ENCODE measurements at regions not wholly inside any gene's neighbourhood (a gene's known extent, or its start where the extent isn't known, plus 50 kb on each side); places are given as distances from the start of the nearest gene placed in this dataset.

DNA sequence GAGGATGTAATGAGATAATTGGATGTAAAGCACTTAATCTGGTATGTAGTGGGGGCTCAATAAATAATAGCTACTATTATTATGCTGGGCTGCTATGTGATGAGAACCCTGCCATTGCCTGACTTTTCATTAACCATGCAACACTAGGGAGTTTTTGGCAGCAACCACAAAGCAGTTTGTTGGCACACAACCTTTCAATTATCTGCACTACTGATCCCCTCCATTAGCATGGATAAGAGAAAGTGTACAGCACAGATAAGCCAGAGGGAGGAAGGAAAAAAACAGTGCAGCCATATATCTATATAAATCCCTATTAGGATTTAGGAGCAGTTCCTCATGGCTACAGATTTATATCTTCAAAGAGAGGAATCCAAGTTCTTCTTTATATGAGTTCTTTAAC is 498.5 kb downstream of the NUF2 start:
- no peak overlapping the region for H3T11ph ChIP-seq (ENCODE audit: low read length)
- no peaks in the 10 kb centered on the region for H3K9me3 ChIP-seq (ENCODE audit: control insufficient read depth, low read depth, low read length)
- H3K23me2 ChIP-seq (ENCODE audit: insufficient read length, low read depth, low read length, poor library complexity, severe bottlenecking): no peaks in the 10 kb centered on the region
- H2AFZ ChIP-seq (ENCODE audit: low read length): no peak overlapping the region
- H3K79me1 ChIP-seq (ENCODE audit: insufficient read depth, low read depth, low read length, poor library complexity, severe bottlenecking): no peaks in the 10 kb centered on the region
- no peak overlapping the region for H2BK12ac ChIP-seq (ENCODE audit: insufficient read length, low read depth, low read length)
- H3K79me2 ChIP-seq (ENCODE audit: insufficient read depth, low read length): no peaks in the 10 kb centered on the region; the same call in 1 of the 2 replicates
- H3K23ac ChIP-seq (ENCODE audit: insufficient read length, low read depth, low read length): no peak overlapping the region
- H3K4me2 ChIP-seq (ENCODE audit: insufficient read depth, insufficient read length, low read length): no peak overlapping the region
- no peaks in the 10 kb centered on the region for H3K27me3 Mint-ChIP-seq (ENCODE audit: low read depth)
- H3K14ac ChIP-seq (ENCODE audit: insufficient read depth, low read length): no peak overlapping the region
- no peak overlapping the region for H3K56ac ChIP-seq (ENCODE audit: insufficient read length, low read depth, low read length)
- no peak overlapping the region for H3K4ac ChIP-seq (ENCODE audit: low read depth, low read length)
- no peak overlapping the region for H4K91ac ChIP-seq (ENCODE audit: insufficient read length, low read depth, low read length)
- DNase-seq: no peak
- no peak overlapping the region for H3K27ac ChIP-seq (ENCODE audit: insufficient read length, low read depth, low read length)
- no peak overlapping the region for H3K4me3 Mint-ChIP-seq
- H3K9me3 Mint-ChIP-seq: peaks cover 0 to 3% of the 10 kb centered on the region in 2 experiments; a peak in 2 of 5 replicates
- no peaks in the 10 kb centered on the region for H3K4me1 Mint-ChIP-seq
- H3K27me3 ChIP-seq (ENCODE audit: insufficient read depth, low read length): no peaks in the 10 kb centered on the region
- no peak overlapping the region for H2BK15ac ChIP-seq (ENCODE audit: low read depth, low read length)
- H3K9ac ChIP-seq (ENCODE audit: extremely low read depth, insufficient read length, low read length): no peak overlapping the region
- H3K27ac Mint-ChIP-seq: no peak overlapping the region
- no peak overlapping the region for H3K18ac ChIP-seq (ENCODE audit: insufficient read length, low read depth, low read length)
- no peak overlapping the region for H2BK5ac ChIP-seq (ENCODE audit: insufficient read length, low read length)
- H4K20me1 ChIP-seq (ENCODE audit: control insufficient read depth, insufficient read depth, insufficient read length): no peaks in the 10 kb centered on the region
- peaks cover 0 to 3% (median 0%) of the 10 kb centered on the region in 3 experiments; a peak in 2 of 7 replicates for H3K36me3 Mint-ChIP-seq (ENCODE audit: insufficient read depth in 1 of 3, low read depth in 3 of 3)
- no peak overlapping the region for H2AK5ac ChIP-seq (ENCODE audit: insufficient read length, low read length)
- H4K5ac ChIP-seq (ENCODE audit: insufficient read length, low read depth, low read length): no peak overlapping the region
- H2BK120ac ChIP-seq (ENCODE audit: low read depth, low read length, poor library complexity, severe bottlenecking): no peak overlapping the region
- H4K8ac ChIP-seq (replicated peaks; ENCODE audit: insufficient read length, low read depth, low read length): no peak overlapping the region
- H3K4me1 ChIP-seq (ENCODE audit: insufficient read depth, low read length): no peaks in the 10 kb centered on the region
- TF ChIP-seq, protein P1, sequence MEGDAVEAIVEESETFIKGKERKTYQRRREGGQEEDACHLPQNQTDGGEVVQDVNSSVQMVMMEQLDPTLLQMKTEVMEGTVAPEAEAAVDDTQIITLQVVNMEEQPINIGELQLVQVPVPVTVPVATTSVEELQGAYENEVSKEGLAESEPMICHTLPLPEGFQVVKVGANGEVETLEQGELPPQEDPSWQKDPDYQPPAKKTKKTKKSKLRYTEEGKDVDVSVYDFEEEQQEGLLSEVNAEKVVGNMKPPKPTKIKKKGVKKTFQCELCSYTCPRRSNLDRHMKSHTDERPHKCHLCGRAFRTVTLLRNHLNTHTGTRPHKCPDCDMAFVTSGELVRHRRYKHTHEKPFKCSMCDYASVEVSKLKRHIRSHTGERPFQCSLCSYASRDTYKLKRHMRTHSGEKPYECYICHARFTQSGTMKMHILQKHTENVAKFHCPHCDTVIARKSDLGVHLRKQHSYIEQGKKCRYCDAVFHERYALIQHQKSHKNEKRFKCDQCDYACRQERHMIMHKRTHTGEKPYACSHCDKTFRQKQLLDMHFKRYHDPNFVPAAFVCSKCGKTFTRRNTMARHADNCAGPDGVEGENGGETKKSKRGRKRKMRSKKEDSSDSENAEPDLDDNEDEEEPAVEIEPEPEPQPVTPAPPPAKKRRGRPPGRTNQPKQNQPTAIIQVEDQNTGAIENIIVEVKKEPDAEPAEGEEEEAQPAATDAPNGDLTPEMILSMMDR (conservative IDR thresholded peaks at IDR 0.05): no peak
- H2BK20ac ChIP-seq (ENCODE audit: low read depth, low read length, poor library complexity, severe bottlenecking): no peak overlapping the region
